ENCODE measurements at regions not wholly inside any gene's neighbourhood (a gene's known extent, or its start where the extent isn't known, plus 50 kb on each side); places are given as distances from the start of the nearest gene placed in this dataset.
A peak's percentile ranks its signal among the peaks of the same experiment; 100 is the strongest.

DNA sequence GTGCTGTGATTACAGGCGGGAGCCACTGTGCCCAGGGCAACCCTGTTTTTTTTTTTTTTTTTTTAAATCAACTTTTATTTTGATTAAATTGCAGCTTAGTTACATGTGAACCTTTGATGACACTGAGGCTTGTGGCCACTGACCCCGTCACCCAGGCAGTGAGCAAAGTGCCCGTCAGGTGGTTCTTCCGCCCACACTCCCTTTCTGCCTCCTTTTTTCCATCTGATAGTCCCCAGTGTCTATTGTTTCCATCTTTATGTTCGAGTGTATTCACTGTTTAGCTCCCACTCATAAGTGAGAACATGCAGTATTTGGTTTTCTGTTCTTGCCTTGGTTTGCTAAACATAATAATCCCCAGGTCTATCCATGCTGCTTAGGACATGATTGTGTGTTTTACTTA is 110.9 kb upstream of the GRK3 start:
- no peak for TF ChIP-seq RAD21 (IDR thresholded peaks at IDR 0.05)
- TF ChIP-seq, protein P1, sequence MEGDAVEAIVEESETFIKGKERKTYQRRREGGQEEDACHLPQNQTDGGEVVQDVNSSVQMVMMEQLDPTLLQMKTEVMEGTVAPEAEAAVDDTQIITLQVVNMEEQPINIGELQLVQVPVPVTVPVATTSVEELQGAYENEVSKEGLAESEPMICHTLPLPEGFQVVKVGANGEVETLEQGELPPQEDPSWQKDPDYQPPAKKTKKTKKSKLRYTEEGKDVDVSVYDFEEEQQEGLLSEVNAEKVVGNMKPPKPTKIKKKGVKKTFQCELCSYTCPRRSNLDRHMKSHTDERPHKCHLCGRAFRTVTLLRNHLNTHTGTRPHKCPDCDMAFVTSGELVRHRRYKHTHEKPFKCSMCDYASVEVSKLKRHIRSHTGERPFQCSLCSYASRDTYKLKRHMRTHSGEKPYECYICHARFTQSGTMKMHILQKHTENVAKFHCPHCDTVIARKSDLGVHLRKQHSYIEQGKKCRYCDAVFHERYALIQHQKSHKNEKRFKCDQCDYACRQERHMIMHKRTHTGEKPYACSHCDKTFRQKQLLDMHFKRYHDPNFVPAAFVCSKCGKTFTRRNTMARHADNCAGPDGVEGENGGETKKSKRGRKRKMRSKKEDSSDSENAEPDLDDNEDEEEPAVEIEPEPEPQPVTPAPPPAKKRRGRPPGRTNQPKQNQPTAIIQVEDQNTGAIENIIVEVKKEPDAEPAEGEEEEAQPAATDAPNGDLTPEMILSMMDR (IDR thresholded peaks at IDR 0.05; ENCODE audit: low read depth, low read length, missing input control): no peak
- TF ChIP-seq, protein P2, sequence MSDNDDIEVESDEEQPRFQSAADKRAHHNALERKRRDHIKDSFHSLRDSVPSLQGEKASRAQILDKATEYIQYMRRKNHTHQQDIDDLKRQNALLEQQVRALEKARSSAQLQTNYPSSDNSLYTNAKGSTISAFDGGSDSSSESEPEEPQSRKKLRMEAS (IDR thresholded peaks at IDR 0.05): peak; percentile 13
- peak; percentile 78 to 88 for TF ChIP-seq EGR1 (IDR thresholded peaks at IDR 0.05; ENCODE audit: low read depth in 2 of 2)
- TF ChIP-seq, protein P3, sequence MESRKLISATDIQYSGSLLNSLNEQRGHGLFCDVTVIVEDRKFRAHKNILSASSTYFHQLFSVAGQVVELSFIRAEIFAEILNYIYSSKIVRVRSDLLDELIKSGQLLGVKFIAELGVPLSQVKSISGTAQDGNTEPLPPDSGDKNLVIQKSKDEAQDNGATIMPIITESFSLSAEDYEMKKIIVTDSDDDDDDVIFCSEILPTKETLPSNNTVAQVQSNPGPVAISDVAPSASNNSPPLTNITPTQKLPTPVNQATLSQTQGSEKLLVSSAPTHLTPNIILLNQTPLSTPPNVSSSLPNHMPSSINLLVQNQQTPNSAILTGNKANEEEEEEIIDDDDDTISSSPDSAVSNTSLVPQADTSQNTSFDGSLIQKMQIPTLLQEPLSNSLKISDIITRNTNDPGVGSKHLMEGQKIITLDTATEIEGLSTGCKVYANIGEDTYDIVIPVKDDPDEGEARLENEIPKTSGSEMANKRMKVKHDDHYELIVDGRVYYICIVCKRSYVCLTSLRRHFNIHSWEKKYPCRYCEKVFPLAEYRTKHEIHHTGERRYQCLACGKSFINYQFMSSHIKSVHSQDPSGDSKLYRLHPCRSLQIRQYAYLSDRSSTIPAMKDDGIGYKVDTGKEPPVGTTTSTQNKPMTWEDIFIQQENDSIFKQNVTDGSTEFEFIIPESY (IDR thresholded peaks at IDR 0.05): no peak
- TF ChIP-seq RXRA (IDR thresholded peaks at IDR 0.05): peak; percentile 77 to 80
- no peak for TF ChIP-seq YY1 (IDR thresholded peaks at IDR 0.05)
- no peak for TF ChIP-seq TAF1 (conservative IDR thresholded peaks at IDR 0.05)
- TF ChIP-seq FOXA1 (IDR thresholded peaks at IDR 0.05): no peak
- TF ChIP-seq, protein P4, sequence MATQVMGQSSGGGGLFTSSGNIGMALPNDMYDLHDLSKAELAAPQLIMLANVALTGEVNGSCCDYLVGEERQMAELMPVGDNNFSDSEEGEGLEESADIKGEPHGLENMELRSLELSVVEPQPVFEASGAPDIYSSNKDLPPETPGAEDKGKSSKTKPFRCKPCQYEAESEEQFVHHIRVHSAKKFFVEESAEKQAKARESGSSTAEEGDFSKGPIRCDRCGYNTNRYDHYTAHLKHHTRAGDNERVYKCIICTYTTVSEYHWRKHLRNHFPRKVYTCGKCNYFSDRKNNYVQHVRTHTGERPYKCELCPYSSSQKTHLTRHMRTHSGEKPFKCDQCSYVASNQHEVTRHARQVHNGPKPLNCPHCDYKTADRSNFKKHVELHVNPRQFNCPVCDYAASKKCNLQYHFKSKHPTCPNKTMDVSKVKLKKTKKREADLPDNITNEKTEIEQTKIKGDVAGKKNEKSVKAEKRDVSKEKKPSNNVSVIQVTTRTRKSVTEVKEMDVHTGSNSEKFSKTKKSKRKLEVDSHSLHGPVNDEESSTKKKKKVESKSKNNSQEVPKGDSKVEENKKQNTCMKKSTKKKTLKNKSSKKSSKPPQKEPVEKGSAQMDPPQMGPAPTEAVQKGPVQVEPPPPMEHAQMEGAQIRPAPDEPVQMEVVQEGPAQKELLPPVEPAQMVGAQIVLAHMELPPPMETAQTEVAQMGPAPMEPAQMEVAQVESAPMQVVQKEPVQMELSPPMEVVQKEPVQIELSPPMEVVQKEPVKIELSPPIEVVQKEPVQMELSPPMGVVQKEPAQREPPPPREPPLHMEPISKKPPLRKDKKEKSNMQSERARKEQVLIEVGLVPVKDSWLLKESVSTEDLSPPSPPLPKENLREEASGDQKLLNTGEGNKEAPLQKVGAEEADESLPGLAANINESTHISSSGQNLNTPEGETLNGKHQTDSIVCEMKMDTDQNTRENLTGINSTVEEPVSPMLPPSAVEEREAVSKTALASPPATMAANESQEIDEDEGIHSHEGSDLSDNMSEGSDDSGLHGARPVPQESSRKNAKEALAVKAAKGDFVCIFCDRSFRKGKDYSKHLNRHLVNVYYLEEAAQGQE (IDR thresholded peaks at IDR 0.05): no peak
- peak; percentile 17 for TF ChIP-seq SP1 (IDR thresholded peaks at IDR 0.05)
- TF ChIP-seq JUND (IDR thresholded peaks at IDR 0.05): no peak
- TF ChIP-seq GABPA (IDR thresholded peaks at IDR 0.05 in 1 of 2, conservative IDR thresholded peaks at IDR 0.05 in 1 of 2): no peak
